ENCODE measurements at regions not wholly inside any gene's neighbourhood (a gene's known extent, or its start where the extent isn't known, plus 50 kb on each side); places are given as distances from the start of the nearest gene placed in this dataset.

DNA sequence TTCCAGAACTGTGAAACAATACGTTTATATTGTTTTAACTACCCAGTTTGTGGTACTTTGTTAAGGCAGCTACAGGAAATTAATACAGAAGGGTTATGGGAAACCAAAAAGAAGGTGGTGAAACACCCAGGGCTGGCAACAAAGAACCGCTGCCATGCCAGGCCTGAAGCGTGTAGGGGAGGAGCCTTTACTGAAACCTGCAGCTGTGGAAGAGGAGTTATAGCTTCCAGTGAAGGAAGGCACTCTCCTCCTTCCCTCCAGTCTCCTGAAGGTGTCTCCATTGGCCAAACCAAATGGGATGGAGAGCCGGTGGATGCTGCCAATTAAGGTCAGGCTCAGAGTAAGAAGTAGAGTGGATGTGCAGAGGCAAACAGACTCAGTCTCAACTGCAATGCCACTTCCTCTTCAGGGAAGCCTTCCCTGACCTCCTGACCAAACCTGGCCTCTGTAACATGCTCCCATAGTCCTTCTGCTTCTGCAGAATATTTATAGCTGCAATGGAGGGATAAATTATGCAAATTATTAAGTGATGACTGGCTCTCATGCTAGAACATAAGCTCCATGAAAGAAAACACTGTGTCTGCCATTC lies 168.3 kb downstream of the DAD1 start:
- ChIA-PET CTCF (no interaction called here), POLR2A (no interaction called here)
- BruUV-seq (replicated peaks): no TSS peak

DNA sequence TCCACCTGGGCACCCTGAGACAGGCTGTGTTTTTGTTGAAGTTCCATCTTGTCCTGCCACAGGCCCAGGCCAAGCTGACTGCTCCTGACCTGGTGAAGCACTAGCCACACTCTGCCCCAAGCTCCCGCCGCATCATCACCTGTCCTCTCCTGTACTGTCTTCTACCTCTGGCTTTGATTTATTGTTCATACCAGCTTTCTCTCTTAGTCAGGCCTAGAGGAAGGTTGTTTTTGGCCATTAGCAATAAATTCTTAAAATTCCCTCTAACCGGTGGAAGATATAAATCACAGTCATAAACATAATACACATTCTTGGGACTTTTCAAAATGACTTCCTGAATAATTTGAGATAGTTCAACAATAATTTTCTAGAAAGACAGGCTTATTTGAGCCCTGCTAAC lies 169.4 kb downstream of the DAD1 start:
- in situ Hi-C loops (cut with HindIII; ENCODE audit: low pct_unique_long_range_greater_than_20kb, low sequenced_read_pairs) (no loop called here), intact Hi-C loops (cut with micrococcal nuclease; ENCODE audit: unreplicated experiment) (no loop called here)
- ChIA-PET POLR2A (no interaction called here), CTCF (no interaction called here)
- DNase-seq (ENCODE audit: low read depth, low spot score) (no peak), ATAC-seq (no peak)
- no peaks in the 10 kb centered on the region for H3K4me1 ChIP-seq (ENCODE audit: control insufficient read depth, insufficient read depth, low read length)
- BruUV-seq (replicated peaks): no TSS peak
- H3K9me3 ChIP-seq (ENCODE audit: control insufficient read depth, insufficient read depth, low read depth, low read length): no peaks in the 10 kb centered on the region
- H3K36me3 ChIP-seq (ENCODE audit: control insufficient read depth, insufficient read depth, low read length): no peaks in the 10 kb centered on the region
- no peaks in the 10 kb centered on the region; the same call in 1 of the 2 replicates for H3K27me3 ChIP-seq (ENCODE audit: control insufficient read depth, insufficient read depth, low read length)
- H3K27ac ChIP-seq (ENCODE audit: low read length): no peak overlapping the region
- TF ChIP-seq POLR2AphosphoS5 (IDR thresholded peaks at IDR 0.05; ENCODE audit: low read depth, low read length): no peak
- TF ChIP-seq, protein P1, sequence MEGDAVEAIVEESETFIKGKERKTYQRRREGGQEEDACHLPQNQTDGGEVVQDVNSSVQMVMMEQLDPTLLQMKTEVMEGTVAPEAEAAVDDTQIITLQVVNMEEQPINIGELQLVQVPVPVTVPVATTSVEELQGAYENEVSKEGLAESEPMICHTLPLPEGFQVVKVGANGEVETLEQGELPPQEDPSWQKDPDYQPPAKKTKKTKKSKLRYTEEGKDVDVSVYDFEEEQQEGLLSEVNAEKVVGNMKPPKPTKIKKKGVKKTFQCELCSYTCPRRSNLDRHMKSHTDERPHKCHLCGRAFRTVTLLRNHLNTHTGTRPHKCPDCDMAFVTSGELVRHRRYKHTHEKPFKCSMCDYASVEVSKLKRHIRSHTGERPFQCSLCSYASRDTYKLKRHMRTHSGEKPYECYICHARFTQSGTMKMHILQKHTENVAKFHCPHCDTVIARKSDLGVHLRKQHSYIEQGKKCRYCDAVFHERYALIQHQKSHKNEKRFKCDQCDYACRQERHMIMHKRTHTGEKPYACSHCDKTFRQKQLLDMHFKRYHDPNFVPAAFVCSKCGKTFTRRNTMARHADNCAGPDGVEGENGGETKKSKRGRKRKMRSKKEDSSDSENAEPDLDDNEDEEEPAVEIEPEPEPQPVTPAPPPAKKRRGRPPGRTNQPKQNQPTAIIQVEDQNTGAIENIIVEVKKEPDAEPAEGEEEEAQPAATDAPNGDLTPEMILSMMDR (IDR thresholded peaks at IDR 0.05): no peak
- TF ChIP-seq, protein P2, sequence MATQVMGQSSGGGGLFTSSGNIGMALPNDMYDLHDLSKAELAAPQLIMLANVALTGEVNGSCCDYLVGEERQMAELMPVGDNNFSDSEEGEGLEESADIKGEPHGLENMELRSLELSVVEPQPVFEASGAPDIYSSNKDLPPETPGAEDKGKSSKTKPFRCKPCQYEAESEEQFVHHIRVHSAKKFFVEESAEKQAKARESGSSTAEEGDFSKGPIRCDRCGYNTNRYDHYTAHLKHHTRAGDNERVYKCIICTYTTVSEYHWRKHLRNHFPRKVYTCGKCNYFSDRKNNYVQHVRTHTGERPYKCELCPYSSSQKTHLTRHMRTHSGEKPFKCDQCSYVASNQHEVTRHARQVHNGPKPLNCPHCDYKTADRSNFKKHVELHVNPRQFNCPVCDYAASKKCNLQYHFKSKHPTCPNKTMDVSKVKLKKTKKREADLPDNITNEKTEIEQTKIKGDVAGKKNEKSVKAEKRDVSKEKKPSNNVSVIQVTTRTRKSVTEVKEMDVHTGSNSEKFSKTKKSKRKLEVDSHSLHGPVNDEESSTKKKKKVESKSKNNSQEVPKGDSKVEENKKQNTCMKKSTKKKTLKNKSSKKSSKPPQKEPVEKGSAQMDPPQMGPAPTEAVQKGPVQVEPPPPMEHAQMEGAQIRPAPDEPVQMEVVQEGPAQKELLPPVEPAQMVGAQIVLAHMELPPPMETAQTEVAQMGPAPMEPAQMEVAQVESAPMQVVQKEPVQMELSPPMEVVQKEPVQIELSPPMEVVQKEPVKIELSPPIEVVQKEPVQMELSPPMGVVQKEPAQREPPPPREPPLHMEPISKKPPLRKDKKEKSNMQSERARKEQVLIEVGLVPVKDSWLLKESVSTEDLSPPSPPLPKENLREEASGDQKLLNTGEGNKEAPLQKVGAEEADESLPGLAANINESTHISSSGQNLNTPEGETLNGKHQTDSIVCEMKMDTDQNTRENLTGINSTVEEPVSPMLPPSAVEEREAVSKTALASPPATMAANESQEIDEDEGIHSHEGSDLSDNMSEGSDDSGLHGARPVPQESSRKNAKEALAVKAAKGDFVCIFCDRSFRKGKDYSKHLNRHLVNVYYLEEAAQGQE (IDR thresholded peaks at IDR 0.05; ENCODE audit: insufficient read depth in 1 of 2, low read depth in 2 of 2, low read length in 1 of 2): no peak
- no peak for TF ChIP-seq TCF7L2 (IDR thresholded peaks at IDR 0.05; ENCODE audit: low read depth, low read length)
- TF ChIP-seq SIN3A (IDR thresholded peaks at IDR 0.05; ENCODE audit: borderline replicate concordance, insufficient read depth, low read depth, low read length): no peak
- H3K4me3 ChIP-seq (ENCODE audit: low read depth in 2 of 2, low read length in 2 of 2): no peak overlapping the region

More for the DNA sequence above, 168.3 kb downstream of the DAD1 start:
- DNase-seq (ENCODE audit: low read depth, low spot score) (no peak), ATAC-seq (no peak)
- in situ Hi-C loops (cut with HindIII; ENCODE audit: low pct_unique_long_range_greater_than_20kb, low sequenced_read_pairs): no loop called here
- Histone ChIP-seq H3K36me3 (ENCODE audit: control insufficient read depth, insufficient read depth, low read length) (no peaks in the 10 kb centered on the region), H3K27ac (ENCODE audit: low read length) (no peak overlapping the region), H3K27me3 (ENCODE audit: control insufficient read depth, insufficient read depth, low read length) (no peaks in the 10 kb centered on the region; the same call in 1 of the 2 replicates), H3K4me1 (ENCODE audit: control insufficient read depth, insufficient read depth, low read length) (no peaks in the 10 kb centered on the region), H3K9me3 (ENCODE audit: control insufficient read depth, insufficient read depth, low read depth, low read length) (no peaks in the 10 kb centered on the region), H3K4me3 (ENCODE audit: low read depth in 2 of 2, low read length in 2 of 2) (no peak overlapping the region)
- TF ChIP-seq POLR2AphosphoS5 (IDR thresholded peaks at IDR 0.05; ENCODE audit: low read depth, low read length) (no peak), TCF7L2 (IDR thresholded peaks at IDR 0.05; ENCODE audit: low read depth, low read length) (no peak), SIN3A (IDR thresholded peaks at IDR 0.05; ENCODE audit: borderline replicate concordance, insufficient read depth, low read depth, low read length) (no peak)
- TF ChIP-seq, protein P1 (IDR thresholded peaks at IDR 0.05): no peak
- TF ChIP-seq, protein P2 (IDR thresholded peaks at IDR 0.05; ENCODE audit: insufficient read depth in 1 of 2, low read depth in 2 of 2, low read length in 1 of 2): no peak
- intact Hi-C loops (cut with micrococcal nuclease; ENCODE audit: unreplicated experiment): no loop called here
